GM12873 (cell line): ENCODE measurements at regions not wholly inside any gene's neighbourhood (a gene's known extent, or its start where the extent isn't known, plus 50 kb on each side); places are given as distances from the start of the nearest gene placed in this dataset.

Experiments used
- TF ChIP-seq, protein P1 (sequence below): IDR thresholded peaks from 2 replicates; pipeline ENCODE4 v1.5.1; 2012; ENCODE audit warnings: low read depth, mild to moderate bottlenecking, moderate library complexity, low read length, control low read depth; ENCODE audit not compliant: insufficient read depth; ENCODE audit errors: missing control alignments

GRCh38 chr20:11063444-11063843, 389.6 kb upstream of the JAG1 start:
- TF ChIP-seq, protein P1, sequence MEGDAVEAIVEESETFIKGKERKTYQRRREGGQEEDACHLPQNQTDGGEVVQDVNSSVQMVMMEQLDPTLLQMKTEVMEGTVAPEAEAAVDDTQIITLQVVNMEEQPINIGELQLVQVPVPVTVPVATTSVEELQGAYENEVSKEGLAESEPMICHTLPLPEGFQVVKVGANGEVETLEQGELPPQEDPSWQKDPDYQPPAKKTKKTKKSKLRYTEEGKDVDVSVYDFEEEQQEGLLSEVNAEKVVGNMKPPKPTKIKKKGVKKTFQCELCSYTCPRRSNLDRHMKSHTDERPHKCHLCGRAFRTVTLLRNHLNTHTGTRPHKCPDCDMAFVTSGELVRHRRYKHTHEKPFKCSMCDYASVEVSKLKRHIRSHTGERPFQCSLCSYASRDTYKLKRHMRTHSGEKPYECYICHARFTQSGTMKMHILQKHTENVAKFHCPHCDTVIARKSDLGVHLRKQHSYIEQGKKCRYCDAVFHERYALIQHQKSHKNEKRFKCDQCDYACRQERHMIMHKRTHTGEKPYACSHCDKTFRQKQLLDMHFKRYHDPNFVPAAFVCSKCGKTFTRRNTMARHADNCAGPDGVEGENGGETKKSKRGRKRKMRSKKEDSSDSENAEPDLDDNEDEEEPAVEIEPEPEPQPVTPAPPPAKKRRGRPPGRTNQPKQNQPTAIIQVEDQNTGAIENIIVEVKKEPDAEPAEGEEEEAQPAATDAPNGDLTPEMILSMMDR, result no peak

GRCh38 chr20:11064946-11065345, 391.1 kb upstream of the JAG1 start:
- TF ChIP-seq, protein P1, result no peak

DNA sequence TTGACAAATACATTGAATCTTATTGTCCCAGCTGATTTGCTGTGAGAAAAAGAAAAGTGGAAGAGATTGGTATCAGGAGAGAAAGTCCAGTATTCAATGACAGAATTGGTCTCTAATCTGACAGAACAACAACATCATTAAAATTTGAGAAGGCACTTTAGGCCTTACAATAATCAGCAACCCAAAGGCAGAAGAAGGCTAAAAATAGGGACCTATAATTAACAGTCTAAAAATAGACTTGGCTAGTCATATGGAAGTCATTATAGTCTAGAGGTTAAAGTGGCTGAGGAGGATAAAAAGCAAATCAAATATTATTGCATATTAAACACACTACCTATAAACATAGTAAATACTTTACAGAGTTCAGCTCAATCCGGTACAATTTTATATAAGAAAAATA, 393.6 kb upstream of the JAG1 start:
- TF ChIP-seq, protein P1, result no peak

DNA sequence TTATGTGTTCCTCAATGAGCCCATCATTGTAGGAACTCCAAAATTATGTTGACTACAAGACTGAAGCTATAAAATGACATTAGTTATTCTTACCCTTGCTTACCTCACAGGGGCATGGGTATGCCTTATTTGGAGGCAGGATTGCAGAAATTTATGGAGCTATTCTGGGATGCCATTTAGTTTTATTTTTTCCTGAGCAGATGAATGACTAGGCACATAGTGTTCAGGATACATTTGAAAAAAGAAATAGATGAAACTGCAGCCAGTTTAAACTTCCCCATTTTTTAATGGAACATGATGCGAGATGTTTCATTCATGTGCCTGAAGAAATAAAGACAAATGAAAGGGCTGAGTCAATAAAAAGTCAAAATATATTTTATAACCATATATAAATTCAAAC, 399.2 kb upstream of the JAG1 start:
- TF ChIP-seq, protein P1, result no peak

GRCh38 chr20:11076434-11077105, 402.8 kb upstream of the JAG1 start:
- TF ChIP-seq, protein P1, result no peak

- TF ChIP-seq, protein P1, result no peak
Observed at GRCh38 chr20:11077226-11077625, 403.4 kb upstream of the JAG1 start.

DNA sequence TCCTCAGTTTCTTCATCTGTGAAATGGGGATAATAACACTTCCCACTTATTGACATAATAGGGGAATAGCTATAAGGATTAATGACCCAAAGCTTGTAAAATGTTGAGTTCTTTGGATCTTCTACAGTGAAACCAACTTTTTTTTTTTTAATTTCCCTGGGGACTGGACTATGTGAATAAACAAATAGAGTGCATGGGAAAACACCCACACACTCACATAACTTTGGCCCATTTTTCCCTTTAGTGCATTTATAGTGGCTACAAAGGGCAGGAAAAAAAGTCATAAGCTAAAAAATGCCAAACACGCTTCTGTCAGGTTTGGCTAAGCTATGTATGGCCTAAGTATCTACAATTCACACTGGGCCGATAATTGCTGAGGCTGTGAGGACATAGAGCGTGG, 406.2 kb upstream of the JAG1 start:
- TF ChIP-seq, protein P1, result no peak
